HCT116 (cell line): ENCODE measurements at regions not wholly inside any gene's neighbourhood (a gene's known extent, or its start where the extent isn't known, plus 50 kb on each side); places are given as distances from the start of the nearest gene placed in this dataset.

Experiments
- ATAC-seq: fragments of 200-7000 bp; cut with Tn5 transposase; 2 replicates; pipeline ENCODE4 v1.9.1; 2020; ENCODE audit warnings: mild to moderate bottlenecking, moderate library complexity
- BruUV-seq: library from RNA; stranded (reverse); fragments of 400-500 nt; replicated peaks from 2 replicates; lab custom pipeline; 2021; lab: Mats Ljungman, UMichigan
- CTCF ChIA-PET: fragments of 300-600 bp; sonication (Branson Sonifier 250); formaldehyde crosslinking; loops from one replicate; lab custom pipeline; 2021; ENCODE audit warnings: antibody characterized with exemption; lab: Charles Lee
- POLR2A ChIA-PET: fragments of 300-600, 350-600 bp; sonication (Branson Sonifier 250); formaldehyde crosslinking; loops from one replicate; lab custom pipeline; 2021; ENCODE audit warnings: antibody characterized with exemption; lab: Charles Lee
- RAD21 ChIA-PET, 2 experiments: fragments of 300-600 bp; sonication (Branson Sonifier 250); formaldehyde crosslinking; loops; one replicate each; lab custom pipeline; 2023; ENCODE audit warnings: low total read pairs in 2 of 2; ENCODE audit not compliant: uncharacterized antibody in 2 of 2, unreplicated experiment in 2 of 2, low non-redundant PET in 1 of 2; lab: Charles Lee
- DNase-seq: peaks from one replicate; pipeline ENCODE4 v3.0.0-alpha.2; 2010; ENCODE audit warnings: low read depth, low spot score
- H2AFZ ChIP-seq: fragments of 200-600 bp; shearing (Covaris generic), sonication (generic); 2 replicates; pipeline ENCODE4 v1.6.1; 2017; ENCODE audit warnings: low read depth, mixed run types, mixed read lengths, antibody characterized with exemption, low read length; ENCODE audit not compliant: poor library complexity, severe bottlenecking
- H3K27ac ChIP-seq: 2 replicates; pipeline ENCODE4 v1.5.1; 2012; ENCODE audit warnings: low read depth, low read length
- H3K27me3 ChIP-seq: fragments of 200-600 bp; sonication (generic); 2 replicates; pipeline ENCODE4 v1.6.1; 2016; ENCODE audit warnings: mixed run types, low read length, mixed read lengths; ENCODE audit not compliant: insufficient read depth
- H3K36me3 ChIP-seq, 2 experiments: fragments of 200-500 bp in 1 of 2; fragments of 200-600 bp in 1 of 2; sonication (Bioruptor generic) in 1 of 2; sonication (generic) in 1 of 2; 2 replicates each; pipeline versions ENCODE4 v1.5.1 to v1.6.1; 2014 to 2016; ENCODE audit warnings: low read length in 2 of 2, inconsistent platforms in 1 of 2, mixed read lengths in 1 of 2, mixed run types in 1 of 2; ENCODE audit not compliant: insufficient read depth in 2 of 2, control insufficient read depth in 1 of 2
- H3K4me1 ChIP-seq, 2 experiments: fragments of 200-600 bp in 1 of 2; sonication (generic) in 1 of 2; 2 replicates each; pipeline versions ENCODE4 v1.5.1 to v1.6.1; 2012 to 2017; ENCODE audit warnings: low read length in 2 of 2, inconsistent platforms in 1 of 2, mild to moderate bottlenecking in 1 of 2, mixed read lengths in 1 of 2, mixed run types in 1 of 2, moderate library complexity in 1 of 2; ENCODE audit not compliant: insufficient read depth in 2 of 2, control insufficient read depth in 1 of 2
- H3K4me2 ChIP-seq: fragments of 200-600 bp; sonication (generic); 2 replicates; pipeline ENCODE4 v1.6.1; 2017; ENCODE audit warnings: mixed run types, low read length, mixed read lengths
- H3K4me3 ChIP-seq, 2 experiments: fragments of 200-600 bp in 1 of 2; sonication (generic) in 1 of 2; replicated peaks in 1 of 2; 2 replicates each; pipeline ENCODE4 v1.5.1; 2011 to 2016; ENCODE audit warnings: low read length in 2 of 2, control low read depth in 1 of 2, low read depth in 1 of 2, mild to moderate bottlenecking in 1 of 2, mixed read lengths in 1 of 2, mixed run types in 1 of 2
- H3K79me2 ChIP-seq: fragments of 200-600 bp; sonication (generic); 2 replicates; pipeline ENCODE4 v1.6.1; 2017; ENCODE audit warnings: mild to moderate bottlenecking, mixed run types, low read length, moderate library complexity, mixed read lengths; ENCODE audit not compliant: insufficient read depth
- H3K9ac ChIP-seq: fragments of 200-600 bp; sonication (generic); 2 replicates; pipeline ENCODE4 v1.6.1; 2016; ENCODE audit warnings: low read length, mixed read lengths
- H3K9me2 ChIP-seq: fragments of 200-600 bp; sonication (generic), shearing (Covaris generic); 2 replicates; pipeline ENCODE4 v1.6.1; 2017; ENCODE audit warnings: mixed run types, mild to moderate bottlenecking, moderate library complexity; ENCODE audit not compliant: insufficient read depth
- H3K9me3 ChIP-seq, 2 experiments: fragments of 200-500 bp in 1 of 2; fragments of 200-600 bp in 1 of 2; sonication (Bioruptor generic) in 1 of 2; sonication (generic) in 1 of 2; 2 replicates each; pipeline ENCODE4 v1.6.1; 2014 to 2017; ENCODE audit warnings: low read length in 2 of 2, mixed read lengths in 2 of 2, inconsistent platforms in 1 of 2, low read depth in 1 of 2, mild to moderate bottlenecking in 1 of 2, mixed run types in 1 of 2, moderate library complexity in 1 of 2; ENCODE audit not compliant: control insufficient read depth in 1 of 2, insufficient read depth in 1 of 2
- H4K20me1 ChIP-seq: fragments of 200-600 bp; sonication (generic), shearing (Covaris generic); 2 replicates; pipeline ENCODE4 v1.6.1; 2017; ENCODE audit warnings: mixed run types, mild to moderate bottlenecking, moderate library complexity; ENCODE audit not compliant: insufficient read depth
- CBX3 ChIP-seq: IDR thresholded peaks from 2 replicates; pipeline ENCODE4 v1.6.1; 2012; ENCODE audit warnings: low read depth
- CEBPB ChIP-seq: IDR thresholded peaks from 2 replicates; pipeline ENCODE4 v1.6.1; 2012; ENCODE audit warnings: low read depth
- EGR1 ChIP-seq: IDR thresholded peaks from 2 replicates; pipeline ENCODE4 v1.6.1; 2012; ENCODE audit warnings: low read depth
- ELF1 ChIP-seq: IDR thresholded peaks from 2 replicates; pipeline ENCODE4 v1.6.1; 2012; ENCODE audit warnings: low read depth, borderline replicate concordance
- EZH2phosphoT487 ChIP-seq: fragments of 200-600 bp; IDR thresholded peaks from 2 replicates; pipeline ENCODE4 v1.6.1; 2018; ENCODE audit warnings: antibody characterized with exemption, borderline replicate concordance
- FOSL1 ChIP-seq: IDR thresholded peaks from 2 replicates; pipeline ENCODE4 v1.6.1; 2012; ENCODE audit warnings: low read depth
- JUND ChIP-seq: IDR thresholded peaks from 2 replicates; pipeline ENCODE4 v1.6.1; 2012
- POLR2A ChIP-seq: IDR thresholded peaks from 2 replicates; pipeline ENCODE4 v1.7.0; 2011; ENCODE audit warnings: borderline replicate concordance; ENCODE audit not compliant: insufficient read depth, insufficient read length; ENCODE audit errors: extremely low read depth
- SIN3A ChIP-seq: IDR thresholded peaks from 2 replicates; pipeline ENCODE4 v1.6.1; 2012; ENCODE audit warnings: low read depth
- SRF ChIP-seq: IDR thresholded peaks from 2 replicates; pipeline ENCODE4 v1.6.1; 2012; ENCODE audit warnings: low read depth
- TCF7L2 ChIP-seq: IDR thresholded peaks from 2 replicates; pipeline ENCODE4 v1.7.0; 2011; ENCODE audit warnings: borderline replicate concordance, inconsistent platforms; ENCODE audit not compliant: insufficient read depth, insufficient read length; ENCODE audit errors: extremely low read depth
- YY1 ChIP-seq: IDR thresholded peaks from 2 replicates; pipeline ENCODE4 v1.6.1; 2011; ENCODE audit warnings: low read length, low read depth, moderate library complexity, mild to moderate bottlenecking; ENCODE audit not compliant: insufficient replicate concordance; ENCODE audit errors: extremely low read depth
- intact Hi-C: fragments of 100-400 bp; cut with micrococcal nuclease; formaldehyde crosslinking; loops from 2 replicates; pipeline ENCODE4 v1.10.0; 2022
- TF ChIP-seq, protein P1 (sequence below), 3 experiments: fragments of 200-600 bp in 1 of 3; sonication (generic) in 1 of 3; IDR thresholded peaks in 2 of 3; conservative IDR thresholded peaks in 1 of 3; 2 replicates each; pipeline ENCODE4 v1.5.1; 2012 to 2017; ENCODE audit warnings: low read depth in 2 of 3, low read length in 2 of 3, antibody characterized with exemption in 1 of 3, borderline replicate concordance in 1 of 3, control low read depth in 1 of 3, mild to moderate bottlenecking in 1 of 3, mixed read lengths in 1 of 3, mixed run types in 1 of 3, moderate library complexity in 1 of 3; ENCODE audit not compliant: insufficient read depth in 1 of 3
- TF ChIP-seq, protein P2 (sequence below): IDR thresholded peaks from 2 replicates; pipeline ENCODE4 v1.6.1; 2012
- TF ChIP-seq, protein P3 (sequence below): IDR thresholded peaks from 2 replicates; pipeline ENCODE4 v1.6.1; 2012

DNA sequence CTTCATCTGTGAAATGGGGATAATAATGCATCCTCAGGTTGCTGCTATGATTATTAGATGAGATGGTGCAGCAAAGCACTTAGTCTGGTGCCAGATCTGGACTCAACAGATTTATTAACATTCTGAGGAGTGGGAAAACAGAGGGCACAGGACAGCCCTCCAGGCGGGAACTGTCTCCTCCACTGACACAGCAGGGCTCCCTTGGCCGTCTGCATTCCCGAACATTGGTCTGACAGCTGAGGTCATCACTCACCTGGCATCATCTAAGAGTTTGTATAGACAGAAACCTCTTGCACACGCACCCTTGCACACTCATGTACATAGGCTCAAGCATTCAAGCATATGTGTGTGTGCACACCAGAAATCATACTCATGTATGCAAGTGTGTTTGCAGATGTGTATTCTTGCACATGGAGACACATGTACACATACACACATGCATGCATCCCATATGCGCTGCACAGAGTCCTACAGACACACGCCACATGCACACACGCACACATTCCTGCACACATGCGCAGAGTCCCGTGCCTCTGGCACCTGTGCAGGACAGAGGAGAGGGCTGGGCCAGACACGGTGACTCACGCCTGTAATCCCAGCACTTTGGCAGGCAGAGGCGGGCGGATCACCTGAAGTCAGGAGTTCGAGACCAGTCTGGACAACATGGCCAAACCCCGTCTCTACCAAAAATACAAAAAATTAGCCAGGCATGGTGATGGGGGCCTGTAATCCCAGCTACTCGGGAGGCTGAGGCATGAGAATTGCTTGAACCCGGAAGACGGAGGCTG, 173.3 kb upstream of the GLI2 start (continued):
- TF ChIP-seq TCF7L2 (no peak), EZH2phosphoT487 (no peak), ELF1 (no peak), CBX3 (no peak), YY1 (no peak)
- TF ChIP-seq, protein P1, sequence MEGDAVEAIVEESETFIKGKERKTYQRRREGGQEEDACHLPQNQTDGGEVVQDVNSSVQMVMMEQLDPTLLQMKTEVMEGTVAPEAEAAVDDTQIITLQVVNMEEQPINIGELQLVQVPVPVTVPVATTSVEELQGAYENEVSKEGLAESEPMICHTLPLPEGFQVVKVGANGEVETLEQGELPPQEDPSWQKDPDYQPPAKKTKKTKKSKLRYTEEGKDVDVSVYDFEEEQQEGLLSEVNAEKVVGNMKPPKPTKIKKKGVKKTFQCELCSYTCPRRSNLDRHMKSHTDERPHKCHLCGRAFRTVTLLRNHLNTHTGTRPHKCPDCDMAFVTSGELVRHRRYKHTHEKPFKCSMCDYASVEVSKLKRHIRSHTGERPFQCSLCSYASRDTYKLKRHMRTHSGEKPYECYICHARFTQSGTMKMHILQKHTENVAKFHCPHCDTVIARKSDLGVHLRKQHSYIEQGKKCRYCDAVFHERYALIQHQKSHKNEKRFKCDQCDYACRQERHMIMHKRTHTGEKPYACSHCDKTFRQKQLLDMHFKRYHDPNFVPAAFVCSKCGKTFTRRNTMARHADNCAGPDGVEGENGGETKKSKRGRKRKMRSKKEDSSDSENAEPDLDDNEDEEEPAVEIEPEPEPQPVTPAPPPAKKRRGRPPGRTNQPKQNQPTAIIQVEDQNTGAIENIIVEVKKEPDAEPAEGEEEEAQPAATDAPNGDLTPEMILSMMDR (IDR thresholded peaks at IDR 0.05 in 2 of 3, conservative IDR thresholded peaks at IDR 0.05 in 1 of 3; ENCODE audit: borderline replicate concordance in 1 of 3, insufficient read depth in 1 of 3, low read depth in 2 of 3, low read length in 2 of 3) = no peak
- TF ChIP-seq, all 23 proteins: peak for 0

DNA sequence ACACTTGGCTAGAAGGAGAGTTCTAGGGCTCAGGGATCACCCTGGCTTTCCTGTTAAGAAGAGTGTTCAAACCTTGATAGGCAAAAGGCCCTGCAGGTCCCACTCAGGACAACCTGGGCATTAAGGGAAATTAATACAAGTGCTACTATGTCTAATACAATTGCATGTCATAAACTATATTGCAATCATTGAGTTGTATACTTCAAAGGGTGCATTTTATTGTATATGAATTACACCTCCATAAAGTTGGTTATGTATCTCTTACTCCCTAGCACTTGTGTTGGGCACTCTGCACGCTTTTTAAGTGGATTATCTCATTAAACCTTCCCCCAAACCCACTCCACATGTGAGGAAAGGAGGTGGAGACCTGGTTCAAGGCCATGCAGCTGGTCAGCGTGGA, 172.1 kb upstream of the GLI2 start:
- ChIA-PET POLR2A (no interaction called here), CTCF (no interaction called here), RAD21 (no interaction called here)
- no peak overlapping the region for H3K4me2 ChIP-seq
- H3K9me3 ChIP-seq = no peaks in the 10 kb centered on the region
- H3K27ac ChIP-seq = no peak overlapping the region
- TF ChIP-seq EZH2phosphoT487 (no peak), YY1 (no peak), FOSL1 (no peak), POLR2A (no peak), JUND (no peak), CBX3 (no peak), SRF (no peak), CEBPB (no peak), SIN3A (no peak), EGR1 (no peak)
- TF ChIP-seq, protein P2, sequence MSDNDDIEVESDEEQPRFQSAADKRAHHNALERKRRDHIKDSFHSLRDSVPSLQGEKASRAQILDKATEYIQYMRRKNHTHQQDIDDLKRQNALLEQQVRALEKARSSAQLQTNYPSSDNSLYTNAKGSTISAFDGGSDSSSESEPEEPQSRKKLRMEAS = no peak
- TF ChIP-seq, protein P3, sequence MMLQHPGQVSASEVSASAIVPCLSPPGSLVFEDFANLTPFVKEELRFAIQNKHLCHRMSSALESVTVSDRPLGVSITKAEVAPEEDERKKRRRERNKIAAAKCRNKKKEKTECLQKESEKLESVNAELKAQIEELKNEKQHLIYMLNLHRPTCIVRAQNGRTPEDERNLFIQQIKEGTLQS = no peak
- H3K9ac ChIP-seq = no peak overlapping the region
- no peak overlapping the region for H3K4me3 ChIP-seq
- DNase-seq = no peak
- ATAC-seq = no peak
- H2AFZ ChIP-seq = no peak overlapping the region
- no TSS peak for BruUV-seq
- no peaks in the 10 kb centered on the region for H3K27me3 ChIP-seq
- no peaks in the 10 kb centered on the region for H3K79me2 ChIP-seq
- intact Hi-C loops = no loop called here
- H3K36me3 ChIP-seq = no peaks in the 10 kb centered on the region
- H3K4me1 ChIP-seq = no peaks in the 10 kb centered on the region
- no peaks in the 10 kb centered on the region for H3K9me2 ChIP-seq
- no peaks in the 10 kb centered on the region for H4K20me1 ChIP-seq
